Naive thymus-derived CD4-positive, alpha-beta T cell (primary cell): ENCODE measurements at regions not wholly inside any gene's neighbourhood (a gene's known extent, or its start where the extent isn't known, plus 50 kb on each side); places are given as distances from the start of the nearest gene placed in this dataset.

Experiments used
- ATAC-seq: fragments of 150-1000 bp; cut with Tn5 transposase; 2 replicates; pipeline ENCODE4 v1.10.0; 2021; ENCODE audit warnings: mild to moderate bottlenecking, moderate library complexity
- CTCF ChIA-PET: fragments of 350-600 bp; sonication (Branson Sonifier 250); formaldehyde crosslinking; loops from one replicate; lab custom pipeline; 2021; ENCODE audit warnings: antibody characterized with exemption; lab: Charles Lee
- POLR2A ChIA-PET: fragments of 350-600 bp; sonication (Branson Sonifier 250); formaldehyde crosslinking; loops from one replicate; lab custom pipeline; 2021; ENCODE audit warnings: antibody characterized with exemption, inconsistent platforms; lab: Charles Lee
- DNase-seq, 9 donors: peaks; one replicate each; pipeline versions ENCODE4 v3.0.0 to v3.0.0-alpha.2; 2020 to 2022; ENCODE audit warnings: mixed read lengths in 1 of 9
- H3K27ac ChIP-seq: one replicate; pipeline ENCODE4 v1.7.0; 2013; ENCODE audit warnings: mild to moderate bottlenecking, low read depth, low read length, moderate library complexity
- H3K27me3 ChIP-seq, 2 donors: one replicate each; pipeline ENCODE4 v1.7.0; 2013; ENCODE audit warnings: low read length in 2 of 2, mild to moderate bottlenecking in 2 of 2, moderate library complexity in 2 of 2; ENCODE audit not compliant: control insufficient read depth in 2 of 2, insufficient read depth in 2 of 2
- H3K36me3 ChIP-seq, 3 experiments: 1 replicate in 2 of 3; 2 replicates in 1 of 3; pipeline ENCODE4 v1.7.0; 2013; ENCODE audit warnings: low read length in 3 of 3, mild to moderate bottlenecking in 3 of 3, moderate library complexity in 1 of 3; ENCODE audit not compliant: insufficient read depth in 3 of 3, control insufficient read depth in 2 of 3
- H3K4me1 ChIP-seq, 2 donors: one replicate each; pipeline ENCODE4 v1.7.0; 2013; ENCODE audit warnings: low read length in 2 of 2, mild to moderate bottlenecking in 2 of 2, moderate library complexity in 1 of 2; ENCODE audit not compliant: control insufficient read depth in 2 of 2, insufficient read depth in 2 of 2
- H3K4me3 ChIP-seq: 2 replicates; pipeline ENCODE4 v1.7.0; 2013; ENCODE audit warnings: mild to moderate bottlenecking, low read length
- H3K9me3 ChIP-seq, 3 experiments: 1 replicate in 2 of 3; 2 replicates in 1 of 3; pipeline ENCODE4 v1.7.0; 2013; ENCODE audit warnings: low read length in 3 of 3; ENCODE audit not compliant: control insufficient read depth in 2 of 3
- H3K27ac Mint-ChIP-seq, 9 donors: one replicate each; pipeline ENCODE4 v1.8.0; 2020 to 2022; ENCODE audit warnings: mixed read lengths in 9 of 9, mild to moderate bottlenecking in 8 of 9, moderate library complexity in 5 of 9, inconsistent platforms in 2 of 9
- H3K27me3 Mint-ChIP-seq, 5 donors: one replicate each; pipeline ENCODE4 v1.8.0; 2021 to 2022; ENCODE audit warnings: mixed read lengths in 5 of 5, mild to moderate bottlenecking in 1 of 5
- H3K36me3 Mint-ChIP-seq, 5 donors: one replicate each; pipeline ENCODE4 v1.8.0; 2020 to 2022; ENCODE audit warnings: mixed read lengths in 5 of 5, mild to moderate bottlenecking in 3 of 5, inconsistent platforms in 1 of 5
- H3K4me1 Mint-ChIP-seq, 7 donors: one replicate each; pipeline ENCODE4 v1.8.0; 2020 to 2022; ENCODE audit warnings: mixed read lengths in 7 of 7, mild to moderate bottlenecking in 3 of 7, inconsistent platforms in 1 of 7
- H3K4me3 Mint-ChIP-seq, 10 donors: one replicate each; pipeline ENCODE4 v1.8.0; 2020 to 2022; ENCODE audit warnings: mild to moderate bottlenecking in 10 of 10, mixed read lengths in 10 of 10, moderate library complexity in 6 of 10, inconsistent platforms in 2 of 10
- H3K9me3 Mint-ChIP-seq, 11 donors: one replicate each; pipeline ENCODE4 v1.8.0; 2020 to 2022; ENCODE audit warnings: mixed read lengths in 11 of 11, mild to moderate bottlenecking in 4 of 11, inconsistent platforms in 1 of 11, moderate library complexity in 1 of 11
- intact Hi-C, 2 donors: fragments of 100-400 bp; cut with micrococcal nuclease; formaldehyde crosslinking; loops; one replicate each; pipeline ENCODE4 v1.15.1; 2023

GRCh38 chrY:8351241-8351640, 986.0 kb upstream of the TSPY4 start:
- H3K27ac ChIP-seq = no peak overlapping the region
- no peak overlapping the region for H3K27ac Mint-ChIP-seq
- H3K27me3 Mint-ChIP-seq = no peaks in the 10 kb centered on the region
- DNase-seq (no peak), ATAC-seq (no peak)
- H3K9me3 ChIP-seq = no peaks in the 10 kb centered on the region
- H3K36me3 ChIP-seq = no peaks in the 10 kb centered on the region
- H3K4me3 Mint-ChIP-seq = no peak overlapping the region
- no peaks in the 10 kb centered on the region for H3K36me3 Mint-ChIP-seq
- POLR2A ChIA-PET = no interaction called here
- CTCF ChIA-PET = no interaction called here
- peaks cover 0 to 10% (median 0%) of the 10 kb centered on the region in 11 donors for H3K9me3 Mint-ChIP-seq
- H3K4me1 ChIP-seq = no peaks in the 10 kb centered on the region
- no peak overlapping the region for H3K4me3 ChIP-seq
- intact Hi-C loops = no loop called here
- H3K27me3 ChIP-seq = no peaks in the 10 kb centered on the region
- no peaks in the 10 kb centered on the region for H3K4me1 Mint-ChIP-seq

- Histone ChIP-seq H3K4me1 (no peaks in the 10 kb centered on the region), H3K4me3 (no peak overlapping the region), H3K27me3 (no peaks in the 10 kb centered on the region), H3K36me3 (no peaks in the 10 kb centered on the region), H3K27ac (no peak overlapping the region), H3K9me3 (no peaks in the 10 kb centered on the region)
- intact Hi-C loops = no loop called here
- no peak overlapping the region for H3K4me3 Mint-ChIP-seq
- DNase-seq = no peak
- ATAC-seq = no peak
- no peak overlapping the region for H3K27ac Mint-ChIP-seq
- H3K4me1 Mint-ChIP-seq = no peaks in the 10 kb centered on the region
- peaks cover 0 to 10% (median 0%) of the 10 kb centered on the region in 11 donors for H3K9me3 Mint-ChIP-seq
- CTCF ChIA-PET = no interaction called here
- no peaks in the 10 kb centered on the region for H3K36me3 Mint-ChIP-seq
- H3K27me3 Mint-ChIP-seq = no peaks in the 10 kb centered on the region
- POLR2A ChIA-PET = no interaction called here
Measured at GRCh38 chrY:8352201-8352600, 985.1 kb upstream of the TSPY4 start.

- CTCF ChIA-PET = no interaction called here
- intact Hi-C loops = no loop called here
- Histone ChIP-seq H3K9me3 (no peaks in the 10 kb centered on the region), H3K27me3 (no peaks in the 10 kb centered on the region), H3K4me1 (no peaks in the 10 kb centered on the region), H3K4me3 (no peak overlapping the region), H3K27ac (no peak overlapping the region), H3K36me3 (no peaks in the 10 kb centered on the region)
- POLR2A ChIA-PET = no interaction called here
- H3K4me1 Mint-ChIP-seq = no peaks in the 10 kb centered on the region
- peaks cover 0 to 2% (median 0%) of the 10 kb centered on the region in 11 donors for H3K9me3 Mint-ChIP-seq
- H3K36me3 Mint-ChIP-seq = no peaks in the 10 kb centered on the region
- ATAC-seq (no peak), DNase-seq (no peak)
- no peaks in the 10 kb centered on the region for H3K27me3 Mint-ChIP-seq
- no peak overlapping the region for H3K4me3 Mint-ChIP-seq
- no peak overlapping the region for H3K27ac Mint-ChIP-seq
Measured at GRCh38 chrY:8358161-8358560, 979.1 kb upstream of the TSPY4 start.

DNA sequence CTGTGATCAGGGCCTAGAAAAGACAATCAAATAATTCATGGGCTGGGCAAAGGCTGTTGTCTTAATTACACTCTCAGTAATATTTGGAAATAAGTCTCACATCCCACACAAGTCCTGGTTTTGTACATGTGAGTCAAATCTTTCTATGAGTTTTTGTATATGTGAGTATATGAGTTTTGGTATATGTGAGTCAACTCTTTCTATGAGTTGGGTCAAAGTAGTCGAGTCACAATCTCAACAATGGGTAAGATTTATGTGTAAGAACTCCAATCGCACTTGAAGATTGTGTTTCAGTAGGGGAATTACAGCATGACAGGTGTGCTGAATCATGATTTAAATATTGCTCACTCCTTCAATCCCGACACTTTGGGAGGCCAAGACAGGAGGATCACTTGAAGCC, 975.5 kb upstream of the TSPY4 start:
- POLR2A ChIA-PET = no interaction called here
- no peak overlapping the region for H3K4me3 ChIP-seq
- CTCF ChIA-PET = no interaction called here
- H3K36me3 Mint-ChIP-seq = no peaks in the 10 kb centered on the region
- ATAC-seq (no peak), DNase-seq (no peak)
- H3K4me1 ChIP-seq = no peaks in the 10 kb centered on the region
- H3K27ac ChIP-seq = no peak overlapping the region
- H3K9me3 ChIP-seq = no peaks in the 10 kb centered on the region
- no peaks in the 10 kb centered on the region for H3K4me1 Mint-ChIP-seq
- H3K27ac Mint-ChIP-seq = no peak overlapping the region
- intact Hi-C loops = no loop called here
- no peak overlapping the region for H3K4me3 Mint-ChIP-seq
- no peaks in the 10 kb centered on the region for H3K27me3 ChIP-seq
- peaks cover 0 to 3% (median 0%) of the 10 kb centered on the region in 11 donors for H3K9me3 Mint-ChIP-seq
- H3K36me3 ChIP-seq = no peaks in the 10 kb centered on the region
- no peaks in the 10 kb centered on the region for H3K27me3 Mint-ChIP-seq

GRCh38 chrY:8377491-8377890, 959.8 kb upstream of the TSPY4 start:
- Mint-ChIP-seq H3K27me3 (no peaks in the 10 kb centered on the region), H3K4me3 (no peak overlapping the region), H3K36me3 (no peaks in the 10 kb centered on the region), H3K4me1 (no peaks in the 10 kb centered on the region), H3K9me3 (no peaks in the 10 kb centered on the region), H3K27ac (no peak overlapping the region)
- no peak for DNase-seq
- intact Hi-C loops = no loop called here
- ATAC-seq = no peak
- Histone ChIP-seq H3K4me3 (no peak overlapping the region), H3K36me3 (no peaks in the 10 kb centered on the region), H3K27ac (no peak overlapping the region), H3K27me3 (no peaks in the 10 kb centered on the region), H3K9me3 (no peaks in the 10 kb centered on the region), H3K4me1 (no peaks in the 10 kb centered on the region)
- POLR2A ChIA-PET = no interaction called here
- CTCF ChIA-PET = no interaction called here

DNA sequence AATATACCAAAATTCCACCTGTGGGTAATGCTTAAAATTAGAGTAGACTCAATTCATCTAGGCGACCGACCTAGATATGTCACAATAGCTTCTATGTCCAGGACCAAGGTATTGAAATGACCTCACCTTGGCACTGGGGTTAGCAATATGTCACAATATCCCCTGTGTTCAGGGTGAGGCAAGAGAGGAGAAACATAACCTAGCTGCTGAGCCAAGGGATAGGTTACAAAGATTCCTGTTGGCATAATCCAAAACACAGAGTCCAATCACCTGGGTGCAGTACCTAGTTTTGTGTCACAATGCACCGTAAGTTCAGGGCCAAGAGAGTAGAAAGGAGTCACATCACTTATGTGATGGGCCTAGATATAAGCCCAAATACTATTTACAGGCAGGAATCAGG, 957.5 kb upstream of the TSPY4 start:
- ChIA-PET CTCF (no interaction called here), POLR2A (no interaction called here)
- ATAC-seq (no peak), DNase-seq (no peak)
- no peak overlapping the region for H3K27ac ChIP-seq
- no peak overlapping the region for H3K27ac Mint-ChIP-seq
- H3K9me3 ChIP-seq = no peaks in the 10 kb centered on the region
- H3K36me3 ChIP-seq = no peaks in the 10 kb centered on the region
- no peak overlapping the region for H3K4me3 Mint-ChIP-seq
- no peaks in the 10 kb centered on the region for H3K4me1 ChIP-seq
- intact Hi-C loops = no loop called here
- H3K27me3 ChIP-seq = no peaks in the 10 kb centered on the region
- H3K4me1 Mint-ChIP-seq = no peaks in the 10 kb centered on the region
- H3K27me3 Mint-ChIP-seq = no peaks in the 10 kb centered on the region
- H3K9me3 Mint-ChIP-seq = no peaks in the 10 kb centered on the region
- H3K36me3 Mint-ChIP-seq = no peaks in the 10 kb centered on the region
- no peak overlapping the region for H3K4me3 ChIP-seq

GRCh38 chrY:8381425-8381824, 955.8 kb upstream of the TSPY4 start:
- no peaks in the 10 kb centered on the region for H3K27me3 Mint-ChIP-seq
- H3K4me1 Mint-ChIP-seq = no peaks in the 10 kb centered on the region
- H3K36me3 ChIP-seq = no peaks in the 10 kb centered on the region
- no peak overlapping the region for H3K4me3 ChIP-seq
- DNase-seq (no peak), ATAC-seq (no peak)
- POLR2A ChIA-PET = no interaction called here
- no peak overlapping the region for H3K27ac Mint-ChIP-seq
- intact Hi-C loops = no loop called here
- no peaks in the 10 kb centered on the region for H3K36me3 Mint-ChIP-seq
- no peaks in the 10 kb centered on the region for H3K27me3 ChIP-seq
- H3K4me3 Mint-ChIP-seq = no peak overlapping the region
- no peak overlapping the region for H3K27ac ChIP-seq
- no peaks in the 10 kb centered on the region for H3K9me3 ChIP-seq
- no peaks in the 10 kb centered on the region for H3K9me3 Mint-ChIP-seq
- CTCF ChIA-PET = no interaction called here
- H3K4me1 ChIP-seq = no peaks in the 10 kb centered on the region
